ENCODE measurements at regions not wholly inside any gene's neighbourhood (a gene's known extent, or its start where the extent isn't known, plus 50 kb on each side); places are given as distances from the start of the nearest gene placed in this dataset.

GRCh38 chr11:19389787-19390303 lies 149.1 kb upstream of the E2F8 start:
- DNase-seq (ENCODE audit: low spot score), result no peak
- POLR2A ChIA-PET (ENCODE audit: low non-redundant PET), result no interaction called here
- Histone ChIP-seq H3K4me3 (ENCODE audit: low read depth, low read length, poor library complexity, severe bottlenecking) (no peak overlapping the region), H3K27ac (ENCODE audit: low read depth, low read length, poor library complexity, severe bottlenecking) (no peak overlapping the region), H3K9me3 (ENCODE audit: low read depth, low read length, poor library complexity, severe bottlenecking) (no peaks in the 10 kb centered on the region), H3K36me3 (ENCODE audit: insufficient read depth, low read length, poor library complexity, severe bottlenecking) (no peaks in the 10 kb centered on the region), H3K27me3 (replicated peaks; ENCODE audit: insufficient read depth, low read depth, low read length, poor library complexity) (peaks cover 2% of the 10 kb centered on the region), H3K4me1 (ENCODE audit: insufficient read depth, low read length, poor library complexity, severe bottlenecking) (no peaks in the 10 kb centered on the region)
- intact Hi-C loops (cut with micrococcal nuclease; ENCODE audit: unreplicated experiment), result no loop called here
- TF ChIP-seq CTCF (conservative IDR thresholded peaks at IDR 0.05; ENCODE audit: low read depth, low read length) (no peak), EZH2 (IDR thresholded peaks at IDR 0.05; ENCODE audit: borderline replicate concordance, low read depth, low read length, poor library complexity, severe bottlenecking) (no peak)
- no TSS peak for BruUV-seq (replicated peaks)
- CTCF ChIA-PET, result no interaction called here

GRCh38 chr11:19382131-19382611 lies 141.4 kb upstream of the E2F8 start:
- CTCF ChIA-PET, result interaction anchor here (0.6 kb wide), 1 partner anchor 988 kb away, joined by 4 read pairs; the partner anchor contains the start of gene LDHA
- Histone ChIP-seq H3K27me3 (replicated peaks; ENCODE audit: insufficient read depth, low read depth, low read length, poor library complexity) (peaks cover 32% of the 10 kb centered on the region), H3K4me3 (ENCODE audit: low read depth, low read length, poor library complexity, severe bottlenecking) (no peak overlapping the region), H3K9me3 (ENCODE audit: low read depth, low read length, poor library complexity, severe bottlenecking) (no peaks in the 10 kb centered on the region), H3K27ac (ENCODE audit: low read depth, low read length, poor library complexity, severe bottlenecking) (no peak overlapping the region), H3K36me3 (ENCODE audit: insufficient read depth, low read length, poor library complexity, severe bottlenecking) (no peaks in the 10 kb centered on the region), H3K4me1 (ENCODE audit: insufficient read depth, low read length, poor library complexity, severe bottlenecking) (no peaks in the 10 kb centered on the region)
- TF ChIP-seq CTCF (conservative IDR thresholded peaks at IDR 0.05; ENCODE audit: low read depth, low read length) (no peak), EZH2 (IDR thresholded peaks at IDR 0.05; ENCODE audit: borderline replicate concordance, low read depth, low read length, poor library complexity, severe bottlenecking) (no peak)
- intact Hi-C loops (cut with micrococcal nuclease; ENCODE audit: unreplicated experiment), result no loop called here
- no TSS peak for BruUV-seq (replicated peaks)
- no peak for DNase-seq (ENCODE audit: low spot score)
- POLR2A ChIA-PET (ENCODE audit: low non-redundant PET), result no interaction called here

- BruUV-seq (replicated peaks), result no TSS peak
- Histone ChIP-seq H3K9me3 (ENCODE audit: low read depth, low read length, poor library complexity, severe bottlenecking) (no peaks in the 10 kb centered on the region), H3K27ac (ENCODE audit: low read depth, low read length, poor library complexity, severe bottlenecking) (no peak overlapping the region), H3K4me3 (ENCODE audit: low read depth, low read length, poor library complexity, severe bottlenecking) (no peak overlapping the region), H3K4me1 (ENCODE audit: insufficient read depth, low read length, poor library complexity, severe bottlenecking) (no peaks in the 10 kb centered on the region), H3K27me3 (replicated peaks; ENCODE audit: insufficient read depth, low read depth, low read length, poor library complexity) (peaks cover 32% of the 10 kb centered on the region), H3K36me3 (ENCODE audit: insufficient read depth, low read length, poor library complexity, severe bottlenecking) (no peaks in the 10 kb centered on the region)
- peak; percentile 3 for DNase-seq (ENCODE audit: low spot score)
- POLR2A ChIA-PET (ENCODE audit: low non-redundant PET), result no interaction called here
- intact Hi-C loops (cut with micrococcal nuclease; ENCODE audit: unreplicated experiment), result no loop called here
- TF ChIP-seq EZH2 (IDR thresholded peaks at IDR 0.05; ENCODE audit: borderline replicate concordance, low read depth, low read length, poor library complexity, severe bottlenecking) (no peak), CTCF (conservative IDR thresholded peaks at IDR 0.05; ENCODE audit: low read depth, low read length) (no peak)
- CTCF ChIA-PET, result no interaction called here
Measured at GRCh38 chr11:19380375-19380774, 139.6 kb upstream of the E2F8 start.

Data from A673 (cell line).